GM19452 (cell line): ENCODE measurements at regions not wholly inside any gene's neighbourhood (a gene's known extent, or its start where the extent isn't known, plus 50 kb on each side); places are given as distances from the start of the nearest gene placed in this dataset.
"Not testable (repeated sequence)": the region's sequence is repeated elsewhere in the genome, so short reads cannot be mapped to it uniquely, and the experiment has no call there.

Experiments
- ATAC-seq: cut with Tn5 transposase; IDR thresholded peaks from one replicate; pipeline ENCODE4 v1.9.1; 2021; ENCODE audit not compliant: unreplicated experiment

DNA sequence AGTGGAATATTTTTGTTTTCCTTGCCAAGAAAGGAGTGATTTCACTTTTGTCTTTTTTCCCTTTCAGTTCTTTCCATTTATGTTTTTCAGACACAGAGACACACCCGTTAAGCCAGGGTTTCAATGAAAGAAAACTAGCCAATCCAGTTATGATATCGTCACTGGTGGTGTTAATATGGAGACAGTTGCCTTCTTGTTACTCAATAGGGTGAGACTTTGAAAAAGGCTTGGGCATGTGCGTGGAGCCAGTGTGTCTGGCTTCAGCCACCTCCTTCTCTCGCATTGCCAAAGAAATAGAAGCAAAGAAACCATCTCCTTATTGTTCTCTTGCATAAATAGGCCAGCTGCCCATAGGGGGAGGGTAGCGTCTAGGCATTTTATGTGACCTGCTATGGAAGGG is 84.1 kb upstream of the DLX6 start:
- no peak for ATAC-seq

DNA sequence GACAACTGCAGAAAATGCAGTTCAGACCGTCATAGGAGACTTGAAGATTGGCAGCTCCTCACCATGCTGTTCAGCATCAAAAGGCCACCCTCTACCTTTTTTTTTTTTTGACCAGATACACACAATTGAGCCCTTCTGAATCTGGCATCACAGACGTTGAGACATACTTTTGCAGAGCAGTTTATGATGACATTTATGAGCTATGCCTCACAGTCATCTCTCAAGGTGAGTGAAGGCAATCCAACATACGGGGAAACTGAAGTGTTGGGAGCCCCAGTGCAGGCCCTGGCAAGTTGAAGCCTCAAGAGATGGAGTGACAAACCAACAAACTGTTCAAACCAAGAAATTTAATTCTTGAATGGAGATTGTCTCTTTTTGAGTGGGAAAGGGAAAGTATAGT is 83.6 kb upstream of the DLX6 start:
- no peak for ATAC-seq

DNA sequence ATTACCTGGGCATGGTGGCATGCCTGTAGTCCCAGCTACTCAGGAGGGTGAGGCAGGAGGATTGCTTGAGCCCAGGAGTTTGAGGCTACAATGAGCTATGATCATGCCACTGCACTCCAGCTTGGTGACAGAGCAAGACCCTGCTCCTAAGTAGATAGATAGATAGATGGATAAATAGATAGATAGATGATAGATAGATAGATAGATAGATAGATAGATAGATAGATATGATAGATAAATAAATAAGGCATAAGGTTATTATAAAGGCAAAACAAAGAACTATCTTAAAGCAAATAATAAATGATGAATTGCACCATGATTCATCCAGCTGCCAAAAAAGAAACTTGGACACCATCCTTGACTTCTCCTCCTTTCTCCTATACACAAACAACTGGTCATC is 82.0 kb upstream of the DLX6 start:
- not testable (repeated sequence) for ATAC-seq

DNA sequence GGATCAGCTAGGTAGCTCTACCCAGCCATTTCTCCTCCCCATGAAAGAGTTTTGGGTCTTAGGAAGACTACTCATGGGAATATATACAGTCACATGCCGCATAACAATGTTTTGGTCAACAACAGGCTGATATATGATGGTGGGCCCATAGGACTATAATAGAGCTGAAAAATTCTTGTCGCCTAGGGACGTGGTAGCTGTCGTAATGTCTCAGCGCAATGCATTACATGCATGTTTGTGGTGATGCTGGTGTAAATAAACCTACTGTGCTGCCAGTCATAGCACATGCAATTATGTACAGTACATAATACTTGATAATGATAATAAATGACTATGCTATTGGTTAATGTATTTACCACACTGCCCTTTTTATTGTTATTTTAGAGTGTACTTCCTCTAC is 78.2 kb upstream of the DLX6 start:
- no peak for ATAC-seq

DNA sequence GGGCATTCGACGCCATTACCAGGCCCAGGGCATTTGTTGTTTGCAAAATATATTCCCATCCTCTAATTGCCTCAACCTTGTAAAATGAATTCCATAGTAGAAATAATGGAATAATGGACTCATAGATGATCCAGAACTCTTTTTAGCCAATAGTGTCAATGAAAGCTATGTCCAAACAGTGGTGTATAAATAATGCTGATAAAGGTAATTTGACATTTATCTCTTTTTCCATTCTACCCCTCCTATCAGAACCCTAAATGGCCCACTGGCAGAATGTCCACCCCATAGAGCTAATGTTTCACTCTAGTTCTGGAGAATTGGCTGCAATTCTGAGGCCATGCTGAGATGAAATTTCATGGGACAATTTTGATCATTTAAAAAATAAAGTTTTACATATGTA is 76.4 kb upstream of the DLX6 start:
- no peak for ATAC-seq

DNA sequence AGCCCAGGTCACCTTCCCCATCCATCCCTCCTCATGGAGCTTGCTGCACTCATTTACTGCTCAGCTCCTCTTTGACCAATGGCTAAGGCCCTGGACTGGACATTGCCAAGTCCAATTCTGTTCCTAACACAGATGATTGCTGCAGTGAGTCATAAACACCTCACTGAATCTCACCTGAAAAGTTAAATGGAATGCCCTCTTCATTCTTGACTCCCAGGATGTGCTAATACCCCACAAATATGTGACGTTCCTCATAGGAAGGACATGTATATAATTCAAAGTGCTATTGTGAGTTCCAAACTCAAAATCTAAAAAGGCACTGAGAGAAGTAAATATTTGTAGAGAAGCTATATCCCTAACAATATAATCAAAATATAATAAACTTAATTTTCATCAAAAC is 73.5 kb upstream of the DLX6 start:
- ATAC-seq: no peak

DNA sequence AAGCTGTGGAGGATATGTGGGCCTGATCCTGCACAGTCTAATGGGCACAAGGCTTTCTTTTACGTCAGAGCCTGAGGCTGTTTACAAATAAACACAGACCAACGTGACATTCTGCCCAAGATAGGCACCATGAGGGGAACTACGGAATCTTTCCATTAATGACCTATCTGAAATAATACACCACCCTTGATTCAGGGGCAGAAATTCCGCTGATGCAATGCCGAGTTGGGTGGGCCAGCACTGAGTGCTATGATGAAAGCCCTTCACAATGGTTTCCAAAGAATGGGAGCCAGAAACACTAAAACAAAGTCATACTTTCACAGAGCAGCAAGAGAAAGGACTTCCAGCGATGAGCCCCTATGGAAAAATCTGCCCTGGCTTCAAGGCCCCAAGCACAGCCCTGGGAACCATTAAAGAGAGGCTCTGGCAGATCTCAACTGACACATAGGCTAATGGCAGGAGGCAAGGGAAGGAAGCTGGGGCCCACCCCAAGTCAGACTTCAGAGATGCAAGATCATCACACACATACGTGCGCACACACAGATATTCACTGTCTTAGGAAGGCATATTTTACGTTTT is 72.2 kb upstream of the DLX6 start:
- no peak for ATAC-seq

DNA sequence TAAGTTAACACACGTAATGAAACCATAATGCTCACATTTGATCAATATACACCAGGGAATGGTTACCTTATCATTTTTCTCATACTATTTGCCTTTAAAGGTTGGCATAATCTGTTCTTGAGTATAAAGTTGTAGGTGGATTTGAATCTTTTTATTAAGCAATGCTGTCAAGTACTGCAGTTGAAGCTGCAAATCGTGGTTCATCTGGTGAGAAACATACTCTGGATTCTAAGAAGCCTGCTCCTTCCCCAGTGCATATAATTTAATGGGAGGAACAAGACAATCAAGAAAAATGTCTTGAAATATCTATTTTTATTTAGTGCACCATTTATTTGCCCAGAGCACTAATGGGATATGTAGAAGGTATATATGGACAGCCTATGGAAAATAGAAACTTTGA is 68.7 kb upstream of the DLX6 start:
- no peak for ATAC-seq

DNA sequence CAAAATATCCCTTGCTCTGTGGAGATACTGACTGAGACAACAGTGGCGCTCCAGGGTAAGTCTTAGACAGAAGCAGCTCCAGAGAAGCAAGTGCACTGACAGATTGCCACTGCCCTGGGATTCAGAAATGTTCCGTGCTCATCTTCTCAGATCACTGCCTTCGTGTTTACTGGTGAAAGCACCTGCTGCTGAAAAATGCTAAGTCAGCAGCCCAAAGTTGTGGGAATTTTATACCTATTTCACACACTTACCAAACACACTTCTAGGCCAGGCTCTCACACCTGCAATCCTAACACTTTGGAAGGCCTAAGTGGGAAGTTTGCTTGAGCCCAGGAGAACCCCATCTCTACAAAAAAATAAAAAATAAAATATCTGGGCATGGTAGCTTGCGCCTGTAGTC is 63.2 kb upstream of the DLX6 start:
- no peak for ATAC-seq

DNA sequence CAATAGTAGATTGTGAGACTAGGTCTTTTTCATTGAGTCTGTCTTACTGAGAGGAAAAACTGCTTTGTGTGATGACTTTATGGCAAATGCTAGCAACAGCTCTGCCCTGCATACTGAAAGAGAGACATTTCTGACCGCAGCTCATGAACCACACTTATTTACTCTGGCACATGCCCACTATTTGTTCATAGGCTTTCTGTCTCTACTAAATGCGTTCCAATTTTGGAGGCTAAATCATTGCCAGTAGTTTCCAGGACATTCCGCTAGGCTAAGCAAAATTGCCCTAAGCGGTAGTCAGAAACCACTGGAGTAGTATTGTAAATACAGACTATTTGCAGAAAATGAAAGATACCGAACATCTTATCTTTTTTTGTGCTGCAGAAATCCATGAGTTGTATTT is 55.6 kb upstream of the DLX6 start:
- ATAC-seq: no peak

DNA sequence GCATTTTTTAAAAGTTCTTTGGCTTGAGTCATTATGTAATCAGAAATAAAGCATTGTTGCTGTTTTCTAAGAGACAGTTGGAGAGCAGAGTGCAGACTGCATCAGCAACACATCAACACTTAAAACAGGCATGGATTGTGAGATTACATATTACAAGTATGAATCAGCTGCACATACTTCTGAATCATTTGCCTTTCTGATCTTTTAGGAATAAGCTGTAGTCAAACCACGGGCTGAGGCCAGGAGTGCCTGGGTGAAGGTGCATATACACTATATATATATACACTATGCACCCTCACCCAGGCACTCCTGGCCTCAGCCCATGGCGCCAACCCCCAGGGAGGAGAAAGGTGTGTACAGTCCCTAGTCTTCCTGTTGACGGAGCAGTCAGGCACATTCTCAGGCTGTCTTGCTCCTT is 52.4 kb upstream of the DLX6 start:
- ATAC-seq: no peak

DNA sequence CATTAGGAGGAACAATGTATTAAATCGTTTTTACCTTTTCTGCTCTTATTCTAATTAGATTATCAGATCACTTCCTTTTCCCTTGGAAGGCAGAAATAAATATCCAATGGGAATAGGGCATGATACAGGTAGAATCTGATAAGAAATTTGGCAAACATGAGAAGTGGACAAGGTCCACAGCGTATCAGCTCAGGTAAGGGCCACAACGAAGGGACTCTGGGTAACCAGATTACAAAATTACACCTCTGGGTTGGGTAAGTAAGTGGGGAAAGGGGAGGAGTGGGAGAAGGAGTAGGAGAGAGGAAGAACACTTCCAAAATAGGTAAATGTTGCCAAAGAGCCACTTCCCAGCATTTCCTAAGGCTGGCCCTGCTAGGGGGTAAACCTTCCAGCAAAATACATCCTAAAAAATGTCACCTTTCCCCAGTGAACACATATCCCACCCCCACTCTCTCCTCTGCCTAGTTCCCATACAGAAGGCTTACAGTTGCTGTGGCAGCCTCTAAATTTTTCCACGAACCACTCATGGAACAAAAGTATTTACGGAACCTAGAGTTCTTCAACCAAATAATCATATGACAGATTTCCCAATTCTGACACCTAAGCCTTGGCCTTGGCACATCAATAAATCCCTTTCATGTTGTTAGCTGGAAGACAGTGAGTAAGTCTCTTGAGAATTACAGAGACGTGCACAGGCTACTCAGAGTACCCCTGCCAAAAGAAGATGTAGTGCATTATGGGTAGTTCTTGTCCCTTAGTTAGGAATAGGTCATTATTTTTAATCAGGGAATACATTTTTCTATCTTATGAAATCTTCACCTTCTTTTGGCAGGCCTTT is 51.5 kb upstream of the DLX6 start:
- ATAC-seq: no peak
